HEK293 (cell line): ENCODE measurements at regions not wholly inside any gene's neighbourhood (a gene's known extent, or its start where the extent isn't known, plus 50 kb on each side); places are given as distances from the start of the nearest gene placed in this dataset.

Source experiments
- ELK4 ChIP-seq: IDR thresholded peaks from 2 replicates; pipeline ENCODE4 v1.6.1; 2011; ENCODE audit warnings: mild to moderate bottlenecking, low read depth, low read length, borderline replicate concordance
- INSM2 ChIP-seq: fragments of 450-650 bp; formaldehyde crosslinking; IDR thresholded peaks from 2 replicates; pipeline ENCODE4 v1.5.1; 2016; ENCODE audit warnings: missing biosample characterization, missing genetic modification characterization
- KLF16 ChIP-seq: fragments of 450-650 bp; formaldehyde crosslinking; IDR thresholded peaks from 2 replicates; pipeline ENCODE4 v1.5.1; 2017; ENCODE audit warnings: missing biosample characterization, missing genetic modification characterization
- KLF8 ChIP-seq: fragments of 450-650 bp; formaldehyde crosslinking; IDR thresholded peaks from 2 replicates; pipeline ENCODE4 v1.5.1; 2016; ENCODE audit warnings: missing biosample characterization, missing genetic modification characterization
- MEIS1 ChIP-seq: sonication (generic); formaldehyde crosslinking; IDR thresholded peaks from 2 replicates; pipeline ENCODE4 v1.8.1; 2022; ENCODE audit warnings: missing genetic modification reagents, mild to moderate bottlenecking, borderline replicate concordance
- REST ChIP-seq: fragments of 450-650 bp; formaldehyde crosslinking; IDR thresholded peaks from 2 replicates; pipeline ENCODE4 v1.5.1; 2016; ENCODE audit warnings: missing biosample characterization, missing genetic modification characterization
- ZBTB1 ChIP-seq: fragments of 450-650 bp; formaldehyde crosslinking; IDR thresholded peaks from 2 replicates; pipeline ENCODE4 v1.5.1; 2016; ENCODE audit warnings: missing biosample characterization, missing genetic modification characterization
- ZBTB8A ChIP-seq: fragments of 450-650 bp; formaldehyde crosslinking; IDR thresholded peaks from 2 replicates; pipeline ENCODE4 v1.5.1; 2016; ENCODE audit warnings: missing biosample characterization, missing genetic modification characterization
- ZNF121 ChIP-seq: fragments of 450-650 bp; formaldehyde crosslinking; IDR thresholded peaks from 2 replicates; pipeline ENCODE4 v1.5.1; 2016; ENCODE audit warnings: missing biosample characterization, missing genetic modification characterization
- ZNF707 ChIP-seq: fragments of 450-650 bp; formaldehyde crosslinking; IDR thresholded peaks from 2 replicates; pipeline ENCODE4 v1.5.1; 2016; ENCODE audit warnings: missing biosample characterization, missing genetic modification characterization
- ZNF785 ChIP-seq: fragments of 450-650 bp; formaldehyde crosslinking; IDR thresholded peaks from 2 replicates; pipeline ENCODE4 v1.5.1; 2016; ENCODE audit warnings: missing biosample characterization, missing genetic modification characterization
- TF ChIP-seq, protein P1 (sequence below): fragments of 450-650 bp; formaldehyde crosslinking; IDR thresholded peaks from 2 replicates; pipeline ENCODE4 v1.5.1; 2016; ENCODE audit warnings: missing biosample characterization, missing genetic modification characterization
- TF ChIP-seq, protein P2 (sequence below): sonication (generic); formaldehyde crosslinking; IDR thresholded peaks from 2 replicates; pipeline ENCODE4 v1.8.1; 2022; ENCODE audit warnings: mild to moderate bottlenecking, moderate library complexity, missing genetic modification reagents

DNA sequence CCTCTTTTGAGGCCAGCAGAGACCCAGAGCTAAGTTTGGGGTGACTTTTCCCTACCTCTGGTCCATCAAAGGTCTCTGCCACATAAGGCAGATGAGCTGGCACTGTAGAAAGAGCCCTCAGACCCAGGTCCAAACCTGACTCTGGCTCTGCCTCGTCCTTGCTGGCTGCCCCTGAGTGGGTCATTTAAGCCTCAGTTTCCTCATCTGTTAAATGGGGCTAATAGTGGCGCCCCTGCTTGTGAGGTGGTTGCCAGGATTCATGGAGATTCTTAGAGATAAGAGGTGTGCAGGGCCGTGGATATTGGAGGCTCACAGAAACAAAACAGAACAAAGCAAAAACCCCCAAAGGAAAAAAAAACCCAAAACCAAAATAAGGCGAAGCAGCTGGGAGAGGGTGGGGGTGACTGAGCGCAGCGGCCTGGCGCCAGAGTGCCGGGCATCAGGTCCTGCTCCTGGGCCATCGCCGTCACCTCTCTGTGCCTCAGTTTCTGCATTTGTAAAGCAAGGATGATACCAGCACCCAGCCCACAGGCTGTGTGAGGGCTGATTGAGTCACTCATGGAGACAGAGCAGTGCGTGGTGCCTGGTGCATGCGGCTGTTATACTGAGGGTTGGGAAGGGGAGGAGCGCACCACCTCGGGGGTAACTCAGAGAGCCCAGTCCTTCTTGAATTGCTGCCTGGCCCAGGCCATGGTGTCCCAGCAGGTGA is 133.8 kb upstream of the PTPN1 start:
- TF ChIP-seq ZBTB1 (tag by site-specific recombination), result no peak
- TF ChIP-seq MEIS1 (CRISPR knock-in tag), result no peak
- TF ChIP-seq, protein P1, sequence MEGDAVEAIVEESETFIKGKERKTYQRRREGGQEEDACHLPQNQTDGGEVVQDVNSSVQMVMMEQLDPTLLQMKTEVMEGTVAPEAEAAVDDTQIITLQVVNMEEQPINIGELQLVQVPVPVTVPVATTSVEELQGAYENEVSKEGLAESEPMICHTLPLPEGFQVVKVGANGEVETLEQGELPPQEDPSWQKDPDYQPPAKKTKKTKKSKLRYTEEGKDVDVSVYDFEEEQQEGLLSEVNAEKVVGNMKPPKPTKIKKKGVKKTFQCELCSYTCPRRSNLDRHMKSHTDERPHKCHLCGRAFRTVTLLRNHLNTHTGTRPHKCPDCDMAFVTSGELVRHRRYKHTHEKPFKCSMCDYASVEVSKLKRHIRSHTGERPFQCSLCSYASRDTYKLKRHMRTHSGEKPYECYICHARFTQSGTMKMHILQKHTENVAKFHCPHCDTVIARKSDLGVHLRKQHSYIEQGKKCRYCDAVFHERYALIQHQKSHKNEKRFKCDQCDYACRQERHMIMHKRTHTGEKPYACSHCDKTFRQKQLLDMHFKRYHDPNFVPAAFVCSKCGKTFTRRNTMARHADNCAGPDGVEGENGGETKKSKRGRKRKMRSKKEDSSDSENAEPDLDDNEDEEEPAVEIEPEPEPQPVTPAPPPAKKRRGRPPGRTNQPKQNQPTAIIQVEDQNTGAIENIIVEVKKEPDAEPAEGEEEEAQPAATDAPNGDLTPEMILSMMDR (tag by site-specific recombination), result no peak
- TF ChIP-seq REST, result no peak
- no peak for TF ChIP-seq ZNF785 (tag by site-specific recombination)
- no peak for TF ChIP-seq KLF16 (tag by site-specific recombination)
- no peak for TF ChIP-seq ELK4
- TF ChIP-seq ZNF707, result no peak
- no peak for TF ChIP-seq INSM2 (tag by site-specific recombination)
- TF ChIP-seq KLF8 (tag by site-specific recombination), result no peak
- TF ChIP-seq ZNF121, result no peak
- TF ChIP-seq ZBTB8A (tag by site-specific recombination), result no peak
- TF ChIP-seq, protein P2, sequence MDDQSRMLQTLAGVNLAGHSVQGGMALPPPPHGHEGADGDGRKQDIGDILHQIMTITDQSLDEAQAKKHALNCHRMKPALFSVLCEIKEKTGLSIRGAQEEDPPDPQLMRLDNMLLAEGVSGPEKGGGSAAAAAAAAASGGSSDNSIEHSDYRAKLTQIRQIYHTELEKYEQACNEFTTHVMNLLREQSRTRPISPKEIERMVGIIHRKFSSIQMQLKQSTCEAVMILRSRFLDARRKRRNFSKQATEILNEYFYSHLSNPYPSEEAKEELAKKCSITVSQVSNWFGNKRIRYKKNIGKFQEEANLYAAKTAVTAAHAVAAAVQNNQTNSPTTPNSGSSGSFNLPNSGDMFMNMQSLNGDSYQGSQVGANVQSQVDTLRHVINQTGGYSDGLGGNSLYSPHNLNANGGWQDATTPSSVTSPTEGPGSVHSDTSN (CRISPR knock-in tag), result no peak
